Loucy (cell line): ENCODE measurements at regions not wholly inside any gene's neighbourhood (a gene's known extent, or its start where the extent isn't known, plus 50 kb on each side); places are given as distances from the start of the nearest gene placed in this dataset.

Experiments used
- CTCF ChIP-seq: fragments of 200-600 bp; sonication (generic); conservative IDR thresholded peaks from 2 replicates; pipeline ENCODE4 v1.5.1; 2014; ENCODE audit warnings: mild to moderate bottlenecking, antibody characterized with exemption, low read length
- EZH2phosphoT487 ChIP-seq: fragments of 200-600 bp; IDR thresholded peaks from 2 replicates; pipeline ENCODE4 v1.6.1; 2018; ENCODE audit warnings: antibody characterized with exemption, mild to moderate bottlenecking, moderate library complexity, borderline replicate concordance

- no peak for TF ChIP-seq CTCF
- no peak for TF ChIP-seq EZH2phosphoT487
Measured at GRCh38 chr14:87001333-87001732, 991.6 kb downstream of the GALC start.
